Left ventricle myocardium superior (tissue), 1 donor: ENCODE measurements at regions not wholly inside any gene's neighbourhood (a gene's known extent, or its start where the extent isn't known, plus 50 kb on each side); places are given as distances from the start of the nearest gene placed in this dataset.
"Not testable (repeated sequence)": the region's sequence is repeated elsewhere in the genome, so short reads cannot be mapped to it uniquely, and the experiment has no call there.

Experiments
- ATAC-seq: fragments of 200-7000 bp; cut with Tn5 transposase; one replicate; pipeline ENCODE4 v1.9.1; 2020; ENCODE audit warnings: mild to moderate bottlenecking, moderate library complexity
- DNase-seq: peaks from one replicate; pipeline ENCODE4 v3.0.0-alpha.2; 2020
- intact Hi-C: fragments of 100-400 bp; cut with micrococcal nuclease; formaldehyde crosslinking; loops from one replicate; pipeline ENCODE4 v1.11.0; 2022
- donor health status: DM: no; HTN: yes; CAD: no; lungs with severe emphysema.

GRCh38 chr7:65554-65953, 126.8 kb upstream of the FAM20C start:
- DNase-seq, result peak; percentile 16
- intact Hi-C loops, result no loop called here
- no peak for ATAC-seq

- DNase-seq (peak; percentile 5), ATAC-seq (no peak)
- intact Hi-C loops, result no loop called here
Observed at GRCh38 chr7:66296-66695, 126.1 kb upstream of the FAM20C start.

- intact Hi-C loops, result no loop called here
- DNase-seq (peak; percentile 8), ATAC-seq (no peak)
Observed at GRCh38 chr7:66741-67140, 125.6 kb upstream of the FAM20C start.

- intact Hi-C loops, result no loop called here
- no peak for ATAC-seq
- DNase-seq, result no peak
Observed at GRCh38 chr7:67661-68395, 124.5 kb upstream of the FAM20C start.

- intact Hi-C loops, result no loop called here
- DNase-seq (no peak), ATAC-seq (no peak)
Observed at GRCh38 chr7:68629-69028, 123.7 kb upstream of the FAM20C start.

GRCh38 chr7:69052-69451, 123.3 kb upstream of the FAM20C start:
- ATAC-seq, DNase-seq, intact Hi-C loops: not testable (repeated sequence)

GRCh38 chr7:69499-70123, 122.8 kb upstream of the FAM20C start:
- intact Hi-C loops, DNase-seq, ATAC-seq: not testable (repeated sequence)

- not testable (repeated sequence) for DNase-seq
Observed at GRCh38 chr7:70207-70606, 122.2 kb upstream of the FAM20C start.

GRCh38 chr7:70989-71388, 121.4 kb upstream of the FAM20C start:
- ATAC-seq (peak; percentile 87), DNase-seq (peak; percentile 76)
- intact Hi-C loops, result not testable (repeated sequence)

More at GRCh38 chr7:70207-70606, 122.2 kb upstream of the FAM20C start:
- intact Hi-C loops, ATAC-seq: not testable (repeated sequence)

GRCh38 chr7:72266-73057, 119.9 kb upstream of the FAM20C start:
- ATAC-seq, result peak; percentile 46
- DNase-seq, intact Hi-C loops: not testable (repeated sequence)

- intact Hi-C loops, DNase-seq: not testable (repeated sequence)
- ATAC-seq, result peak; percentile 5
Observed at GRCh38 chr7:73058-73331, 119.4 kb upstream of the FAM20C start.

GRCh38 chr7:74008-74540, 118.3 kb upstream of the FAM20C start:
- intact Hi-C loops, ATAC-seq, DNase-seq: not testable (repeated sequence)

- DNase-seq, ATAC-seq, intact Hi-C loops: not testable (repeated sequence)
Observed at GRCh38 chr7:75511-75910, 116.9 kb upstream of the FAM20C start.

GRCh38 chr7:76202-76601, 116.2 kb upstream of the FAM20C start:
- DNase-seq, ATAC-seq, intact Hi-C loops: not testable (repeated sequence)

- DNase-seq, intact Hi-C loops, ATAC-seq: not testable (repeated sequence)
Observed at GRCh38 chr7:76829-77395, 115.5 kb upstream of the FAM20C start.

- intact Hi-C loops, DNase-seq, ATAC-seq: not testable (repeated sequence)
Observed at GRCh38 chr7:78862-79261, 113.5 kb upstream of the FAM20C start.

GRCh38 chr7:79400-80055, 112.8 kb upstream of the FAM20C start:
- intact Hi-C loops, DNase-seq, ATAC-seq: not testable (repeated sequence)

- DNase-seq, result no peak
- ATAC-seq, result no peak
Observed at GRCh38 chr7:80259-81067, 111.9 kb upstream of the FAM20C start.

More at GRCh38 chr7:80259-81067, 111.9 kb upstream of the FAM20C start:
- intact Hi-C loops, result no loop called here
